ENCODE measurements at regions not wholly inside any gene's neighbourhood (a gene's known extent, or its start where the extent isn't known, plus 50 kb on each side); places are given as distances from the start of the nearest gene placed in this dataset.

GRCh38 chr5:38670878-38671277 lies 114.4 kb upstream of the LIFR start (continued):
- TF ChIP-seq, protein P1, sequence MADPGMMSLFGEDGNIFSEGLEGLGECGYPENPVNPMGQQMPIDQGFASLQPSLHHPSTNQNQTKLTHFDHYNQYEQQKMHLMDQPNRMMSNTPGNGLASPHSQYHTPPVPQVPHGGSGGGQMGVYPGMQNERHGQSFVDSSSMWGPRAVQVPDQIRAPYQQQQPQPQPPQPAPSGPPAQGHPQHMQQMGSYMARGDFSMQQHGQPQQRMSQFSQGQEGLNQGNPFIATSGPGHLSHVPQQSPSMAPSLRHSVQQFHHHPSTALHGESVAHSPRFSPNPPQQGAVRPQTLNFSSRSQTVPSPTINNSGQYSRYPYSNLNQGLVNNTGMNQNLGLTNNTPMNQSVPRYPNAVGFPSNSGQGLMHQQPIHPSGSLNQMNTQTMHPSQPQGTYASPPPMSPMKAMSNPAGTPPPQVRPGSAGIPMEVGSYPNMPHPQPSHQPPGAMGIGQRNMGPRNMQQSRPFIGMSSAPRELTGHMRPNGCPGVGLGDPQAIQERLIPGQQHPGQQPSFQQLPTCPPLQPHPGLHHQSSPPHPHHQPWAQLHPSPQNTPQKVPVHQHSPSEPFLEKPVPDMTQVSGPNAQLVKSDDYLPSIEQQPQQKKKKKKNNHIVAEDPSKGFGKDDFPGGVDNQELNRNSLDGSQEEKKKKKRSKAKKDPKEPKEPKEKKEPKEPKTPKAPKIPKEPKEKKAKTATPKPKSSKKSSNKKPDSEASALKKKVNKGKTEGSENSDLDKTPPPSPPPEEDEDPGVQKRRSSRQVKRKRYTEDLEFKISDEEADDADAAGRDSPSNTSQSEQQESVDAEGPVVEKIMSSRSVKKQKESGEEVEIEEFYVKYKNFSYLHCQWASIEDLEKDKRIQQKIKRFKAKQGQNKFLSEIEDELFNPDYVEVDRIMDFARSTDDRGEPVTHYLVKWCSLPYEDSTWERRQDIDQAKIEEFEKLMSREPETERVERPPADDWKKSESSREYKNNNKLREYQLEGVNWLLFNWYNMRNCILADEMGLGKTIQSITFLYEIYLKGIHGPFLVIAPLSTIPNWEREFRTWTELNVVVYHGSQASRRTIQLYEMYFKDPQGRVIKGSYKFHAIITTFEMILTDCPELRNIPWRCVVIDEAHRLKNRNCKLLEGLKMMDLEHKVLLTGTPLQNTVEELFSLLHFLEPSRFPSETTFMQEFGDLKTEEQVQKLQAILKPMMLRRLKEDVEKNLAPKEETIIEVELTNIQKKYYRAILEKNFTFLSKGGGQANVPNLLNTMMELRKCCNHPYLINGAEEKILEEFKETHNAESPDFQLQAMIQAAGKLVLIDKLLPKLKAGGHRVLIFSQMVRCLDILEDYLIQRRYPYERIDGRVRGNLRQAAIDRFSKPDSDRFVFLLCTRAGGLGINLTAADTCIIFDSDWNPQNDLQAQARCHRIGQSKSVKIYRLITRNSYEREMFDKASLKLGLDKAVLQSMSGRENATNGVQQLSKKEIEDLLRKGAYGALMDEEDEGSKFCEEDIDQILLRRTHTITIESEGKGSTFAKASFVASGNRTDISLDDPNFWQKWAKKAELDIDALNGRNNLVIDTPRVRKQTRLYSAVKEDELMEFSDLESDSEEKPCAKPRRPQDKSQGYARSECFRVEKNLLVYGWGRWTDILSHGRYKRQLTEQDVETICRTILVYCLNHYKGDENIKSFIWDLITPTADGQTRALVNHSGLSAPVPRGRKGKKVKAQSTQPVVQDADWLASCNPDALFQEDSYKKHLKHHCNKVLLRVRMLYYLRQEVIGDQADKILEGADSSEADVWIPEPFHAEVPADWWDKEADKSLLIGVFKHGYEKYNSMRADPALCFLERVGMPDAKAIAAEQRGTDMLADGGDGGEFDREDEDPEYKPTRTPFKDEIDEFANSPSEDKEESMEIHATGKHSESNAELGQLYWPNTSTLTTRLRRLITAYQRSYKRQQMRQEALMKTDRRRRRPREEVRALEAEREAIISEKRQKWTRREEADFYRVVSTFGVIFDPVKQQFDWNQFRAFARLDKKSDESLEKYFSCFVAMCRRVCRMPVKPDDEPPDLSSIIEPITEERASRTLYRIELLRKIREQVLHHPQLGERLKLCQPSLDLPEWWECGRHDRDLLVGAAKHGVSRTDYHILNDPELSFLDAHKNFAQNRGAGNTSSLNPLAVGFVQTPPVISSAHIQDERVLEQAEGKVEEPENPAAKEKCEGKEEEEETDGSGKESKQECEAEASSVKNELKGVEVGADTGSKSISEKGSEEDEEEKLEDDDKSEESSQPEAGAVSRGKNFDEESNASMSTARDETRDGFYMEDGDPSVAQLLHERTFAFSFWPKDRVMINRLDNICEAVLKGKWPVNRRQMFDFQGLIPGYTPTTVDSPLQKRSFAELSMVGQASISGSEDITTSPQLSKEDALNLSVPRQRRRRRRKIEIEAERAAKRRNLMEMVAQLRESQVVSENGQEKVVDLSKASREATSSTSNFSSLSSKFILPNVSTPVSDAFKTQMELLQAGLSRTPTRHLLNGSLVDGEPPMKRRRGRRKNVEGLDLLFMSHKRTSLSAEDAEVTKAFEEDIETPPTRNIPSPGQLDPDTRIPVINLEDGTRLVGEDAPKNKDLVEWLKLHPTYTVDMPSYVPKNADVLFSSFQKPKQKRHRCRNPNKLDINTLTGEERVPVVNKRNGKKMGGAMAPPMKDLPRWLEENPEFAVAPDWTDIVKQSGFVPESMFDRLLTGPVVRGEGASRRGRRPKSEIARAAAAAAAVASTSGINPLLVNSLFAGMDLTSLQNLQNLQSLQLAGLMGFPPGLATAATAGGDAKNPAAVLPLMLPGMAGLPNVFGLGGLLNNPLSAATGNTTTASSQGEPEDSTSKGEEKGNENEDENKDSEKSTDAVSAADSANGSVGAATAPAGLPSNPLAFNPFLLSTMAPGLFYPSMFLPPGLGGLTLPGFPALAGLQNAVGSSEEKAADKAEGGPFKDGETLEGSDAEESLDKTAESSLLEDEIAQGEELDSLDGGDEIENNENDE (IDR thresholded peaks at IDR 0.05; ENCODE audit: insufficient replicate concordance, low read length): no peak
- TF ChIP-seq NANOG (IDR thresholded peaks at IDR 0.05; ENCODE audit: insufficient read depth, low read depth, low read length, poor library complexity, severe bottlenecking) (no peak), CREB1 (IDR thresholded peaks at IDR 0.05) (no peak), POLR2A (IDR thresholded peaks at IDR 0.05; ENCODE audit: control extremely low read depth in 1 of 2, low read depth in 2 of 2, low read length in 2 of 2) (no peak), JUN (IDR thresholded peaks at IDR 0.05; ENCODE audit: low read depth, low read length) (no peak), POU5F1 (IDR thresholded peaks at IDR 0.05; ENCODE audit: low read depth, low read length) (no peak), TAF1 (IDR thresholded peaks at IDR 0.05; ENCODE audit: low read depth, low read length) (no peak), HDAC6 (IDR thresholded peaks at IDR 0.05; ENCODE audit: low read depth, low read length) (no peak)

All from H1 (cell line).